MCF 10A (cell line): ENCODE measurements at regions not wholly inside any gene's neighbourhood (a gene's known extent, or its start where the extent isn't known, plus 50 kb on each side); places are given as distances from the start of the nearest gene placed in this dataset.

Experiments
- BruUV-seq: library from RNA; stranded (reverse); fragments of 400-500 nt; replicated peaks from 2 replicates; lab custom pipeline; 2021; lab: Mats Ljungman, UMichigan
- CTCF ChIA-PET: fragments of 300-600 bp; sonication (Branson Sonifier 250); formaldehyde crosslinking; extraction: SDS; loops from one replicate; lab custom pipeline; 2021; ENCODE audit warnings: antibody characterized with exemption, inconsistent platforms; lab: Yijun Ruan, JAX
- POLR2A ChIA-PET: fragments of 300-600, 350-650 bp; sonication (Branson Sonifier 250); formaldehyde crosslinking; extraction: SDS; loops from one replicate; lab custom pipeline; 2020; ENCODE audit warnings: antibody characterized with exemption, inconsistent platforms; lab: Yijun Ruan, JAX
- DNase-seq: peaks from one replicate; pipeline ENCODE4 v3.0.0-alpha.2; 2018; ENCODE audit not compliant: unreplicated experiment
- H3K27ac Mint-ChIP-seq: one replicate; pipeline ENCODE4 v1.8.0; 2022; ENCODE audit warnings: mild to moderate bottlenecking, low read depth, mixed read lengths; ENCODE audit not compliant: unreplicated experiment
- H3K27me3 Mint-ChIP-seq: one replicate; pipeline ENCODE4 v1.8.0; 2022; ENCODE audit warnings: mixed read lengths; ENCODE audit not compliant: insufficient read depth, unreplicated experiment
- H3K36me3 Mint-ChIP-seq: one replicate; pipeline ENCODE4 v1.8.0; 2022; ENCODE audit warnings: mild to moderate bottlenecking, moderate library complexity, mixed read lengths; ENCODE audit not compliant: insufficient read depth, unreplicated experiment
- H3K4me1 Mint-ChIP-seq: one replicate; pipeline ENCODE4 v1.8.0; 2022; ENCODE audit warnings: mixed read lengths; ENCODE audit not compliant: insufficient read depth, unreplicated experiment
- H3K4me3 Mint-ChIP-seq: one replicate; pipeline ENCODE4 v1.8.0; 2022; ENCODE audit warnings: mild to moderate bottlenecking, moderate library complexity, mixed read lengths; ENCODE audit not compliant: unreplicated experiment
- H3K9me3 Mint-ChIP-seq: one replicate; pipeline ENCODE4 v1.8.0; 2022; ENCODE audit warnings: mixed read lengths; ENCODE audit not compliant: unreplicated experiment
- intact Hi-C: fragments of 100-400 bp; cut with micrococcal nuclease; formaldehyde crosslinking; loops from 2 replicates; pipeline ENCODE4 v1.14.1; 2022
- TF ChIP-seq, protein P1 (sequence below): fragments of 200-600 bp; IDR thresholded peaks from one replicate; pipeline ENCODE4 v1.8.0; 2022; ENCODE audit warnings: antibody characterized with exemption, mild to moderate bottlenecking; ENCODE audit not compliant: unreplicated experiment

DNA sequence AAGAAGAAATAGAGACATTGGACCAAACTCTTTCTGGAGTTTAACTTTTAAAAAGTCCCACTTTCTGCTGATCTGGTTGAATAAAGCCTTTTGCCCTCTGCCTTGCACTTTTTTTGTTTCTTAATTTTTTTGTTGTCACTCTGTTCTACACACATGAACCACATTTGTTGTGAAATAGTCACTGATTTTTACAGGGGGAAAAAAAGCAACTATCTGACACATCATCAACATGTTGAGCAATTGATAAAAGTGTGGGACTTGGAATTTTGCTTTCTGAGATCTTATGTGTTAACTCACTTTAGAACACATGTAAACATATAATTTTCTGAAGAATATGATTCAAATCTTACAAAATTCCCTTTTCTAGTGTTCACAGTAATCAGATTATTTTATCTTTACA lies 414.8 kb upstream of the FIGN start:
- BruUV-seq, result no TSS peak
- H3K27me3 Mint-ChIP-seq, result no peaks in the 10 kb centered on the region
- intact Hi-C loops, result no loop called here
- no peaks in the 10 kb centered on the region for H3K36me3 Mint-ChIP-seq
- CTCF ChIA-PET, result interaction anchor here (0.7 kb wide), 1 partner anchor 384 kb away, joined by 4 read pairs; no protein-coding TSS in a partner anchor
- H3K27ac Mint-ChIP-seq, result no peak overlapping the region
- peaks cover 20% of the 10 kb centered on the region for H3K4me1 Mint-ChIP-seq
- no peak overlapping the region for H3K4me3 Mint-ChIP-seq
- TF ChIP-seq, protein P1, sequence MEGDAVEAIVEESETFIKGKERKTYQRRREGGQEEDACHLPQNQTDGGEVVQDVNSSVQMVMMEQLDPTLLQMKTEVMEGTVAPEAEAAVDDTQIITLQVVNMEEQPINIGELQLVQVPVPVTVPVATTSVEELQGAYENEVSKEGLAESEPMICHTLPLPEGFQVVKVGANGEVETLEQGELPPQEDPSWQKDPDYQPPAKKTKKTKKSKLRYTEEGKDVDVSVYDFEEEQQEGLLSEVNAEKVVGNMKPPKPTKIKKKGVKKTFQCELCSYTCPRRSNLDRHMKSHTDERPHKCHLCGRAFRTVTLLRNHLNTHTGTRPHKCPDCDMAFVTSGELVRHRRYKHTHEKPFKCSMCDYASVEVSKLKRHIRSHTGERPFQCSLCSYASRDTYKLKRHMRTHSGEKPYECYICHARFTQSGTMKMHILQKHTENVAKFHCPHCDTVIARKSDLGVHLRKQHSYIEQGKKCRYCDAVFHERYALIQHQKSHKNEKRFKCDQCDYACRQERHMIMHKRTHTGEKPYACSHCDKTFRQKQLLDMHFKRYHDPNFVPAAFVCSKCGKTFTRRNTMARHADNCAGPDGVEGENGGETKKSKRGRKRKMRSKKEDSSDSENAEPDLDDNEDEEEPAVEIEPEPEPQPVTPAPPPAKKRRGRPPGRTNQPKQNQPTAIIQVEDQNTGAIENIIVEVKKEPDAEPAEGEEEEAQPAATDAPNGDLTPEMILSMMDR, result no peak
- no peaks in the 10 kb centered on the region for H3K9me3 Mint-ChIP-seq
- POLR2A ChIA-PET, result no interaction called here
- peak; percentile 59 for DNase-seq

- Mint-ChIP-seq H3K4me3 (no peak overlapping the region), H3K4me1 (peaks cover 21% of the 10 kb centered on the region), H3K27me3 (no peaks in the 10 kb centered on the region), H3K9me3 (no peaks in the 10 kb centered on the region), H3K27ac (no peak overlapping the region), H3K36me3 (no peaks in the 10 kb centered on the region)
- ChIA-PET POLR2A (interaction anchor here (0.7 kb wide), 1 partner anchor 85 kb away, joined by 3 read pairs; no protein-coding TSS in a partner anchor), CTCF (interaction anchor here (0.6 to 0.8 kb wide), 2 partner anchors 411 to 467 kb away, joined by 3 to 4 read pairs; no protein-coding TSS in a partner anchor)
- TF ChIP-seq, protein P1, result no peak
- intact Hi-C loops, result no loop called here
- DNase-seq, result no peak
- BruUV-seq, result no TSS peak
Observed at GRCh38 chr2:164146441-164146840, 410.6 kb upstream of the FIGN start.

- POLR2A ChIA-PET, result interaction anchor here (0.6 to 0.7 kb wide), 2 partner anchors 40 to 130 kb away, joined by 3 read pairs; no protein-coding TSS in a partner anchor
- no peaks in the 10 kb centered on the region for H3K27me3 Mint-ChIP-seq
- H3K4me1 Mint-ChIP-seq, result peaks cover 16% of the 10 kb centered on the region
- TF ChIP-seq, protein P1, result no peak
- peak; percentile 34 for DNase-seq
- CTCF ChIA-PET, result interaction anchor here (0.6 to 1.5 kb wide), 5 partner anchors 10 to 962 kb away, joined by 3 to 4 read pairs (median 3); no protein-coding TSS in a partner anchor
- no TSS peak for BruUV-seq
- no peaks in the 10 kb centered on the region for H3K9me3 Mint-ChIP-seq
- peak overlapping the region; percentile 81 for H3K27ac Mint-ChIP-seq
- no peaks in the 10 kb centered on the region for H3K36me3 Mint-ChIP-seq
- intact Hi-C loops, result no loop called here
- no peak overlapping the region for H3K4me3 Mint-ChIP-seq
Observed at GRCh38 chr2:164145093-164145987, 409.5 kb upstream of the FIGN start.
